Fibroblast of villous mesenchyme (primary cell): ENCODE measurements at regions not wholly inside any gene's neighbourhood (a gene's known extent, or its start where the extent isn't known, plus 50 kb on each side); places are given as distances from the start of the nearest gene placed in this dataset.

Source experiments
- DNase-seq: peaks from one replicate; pipeline ENCODE4 v3.0.0-alpha.2; 2010; ENCODE audit warnings: low read depth
- H3K4me3 ChIP-seq: 2 replicates; pipeline ENCODE4 v1.5.1; 2011; ENCODE audit warnings: low read depth, mild to moderate bottlenecking, low read length
- TF ChIP-seq, protein P1 (sequence below): IDR thresholded peaks from 2 replicates; pipeline ENCODE4 v1.5.1; 2012; ENCODE audit warnings: low read depth, mild to moderate bottlenecking, low read length; ENCODE audit not compliant: insufficient read depth

GRCh38 chr17:14922411-14922810 lies 342.7 kb downstream of the PMP22 start:
- H3K4me3 ChIP-seq = no peak overlapping the region
- no peak for DNase-seq
- TF ChIP-seq, protein P1, sequence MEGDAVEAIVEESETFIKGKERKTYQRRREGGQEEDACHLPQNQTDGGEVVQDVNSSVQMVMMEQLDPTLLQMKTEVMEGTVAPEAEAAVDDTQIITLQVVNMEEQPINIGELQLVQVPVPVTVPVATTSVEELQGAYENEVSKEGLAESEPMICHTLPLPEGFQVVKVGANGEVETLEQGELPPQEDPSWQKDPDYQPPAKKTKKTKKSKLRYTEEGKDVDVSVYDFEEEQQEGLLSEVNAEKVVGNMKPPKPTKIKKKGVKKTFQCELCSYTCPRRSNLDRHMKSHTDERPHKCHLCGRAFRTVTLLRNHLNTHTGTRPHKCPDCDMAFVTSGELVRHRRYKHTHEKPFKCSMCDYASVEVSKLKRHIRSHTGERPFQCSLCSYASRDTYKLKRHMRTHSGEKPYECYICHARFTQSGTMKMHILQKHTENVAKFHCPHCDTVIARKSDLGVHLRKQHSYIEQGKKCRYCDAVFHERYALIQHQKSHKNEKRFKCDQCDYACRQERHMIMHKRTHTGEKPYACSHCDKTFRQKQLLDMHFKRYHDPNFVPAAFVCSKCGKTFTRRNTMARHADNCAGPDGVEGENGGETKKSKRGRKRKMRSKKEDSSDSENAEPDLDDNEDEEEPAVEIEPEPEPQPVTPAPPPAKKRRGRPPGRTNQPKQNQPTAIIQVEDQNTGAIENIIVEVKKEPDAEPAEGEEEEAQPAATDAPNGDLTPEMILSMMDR = no peak

DNA sequence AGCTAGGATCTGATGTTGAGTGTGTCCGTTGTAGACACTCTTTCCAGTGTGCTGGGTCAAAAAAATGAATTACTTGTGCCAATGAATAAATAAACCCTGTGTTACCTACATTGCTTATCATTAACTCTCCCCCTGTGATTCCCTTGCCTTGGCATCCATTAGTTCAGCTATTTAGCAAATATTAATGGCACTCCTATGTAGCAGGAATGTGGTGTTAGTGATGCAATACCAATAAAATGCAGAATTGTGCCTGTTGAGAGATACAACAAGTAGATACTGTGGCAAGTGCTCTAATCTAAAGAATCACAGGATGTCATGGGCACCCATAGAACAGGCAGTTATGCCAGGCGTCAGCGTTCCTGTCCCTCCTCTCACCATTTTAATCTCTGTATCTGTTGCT lies 343.2 kb downstream of the PMP22 start:
- no peak overlapping the region for H3K4me3 ChIP-seq
- DNase-seq = no peak
- TF ChIP-seq, protein P1 = no peak

GRCh38 chr17:14919631-14920213 lies 345.4 kb downstream of the PMP22 start:
- DNase-seq = peak; percentile 3
- TF ChIP-seq, protein P1 = no peak
- no peak overlapping the region for H3K4me3 ChIP-seq

DNA sequence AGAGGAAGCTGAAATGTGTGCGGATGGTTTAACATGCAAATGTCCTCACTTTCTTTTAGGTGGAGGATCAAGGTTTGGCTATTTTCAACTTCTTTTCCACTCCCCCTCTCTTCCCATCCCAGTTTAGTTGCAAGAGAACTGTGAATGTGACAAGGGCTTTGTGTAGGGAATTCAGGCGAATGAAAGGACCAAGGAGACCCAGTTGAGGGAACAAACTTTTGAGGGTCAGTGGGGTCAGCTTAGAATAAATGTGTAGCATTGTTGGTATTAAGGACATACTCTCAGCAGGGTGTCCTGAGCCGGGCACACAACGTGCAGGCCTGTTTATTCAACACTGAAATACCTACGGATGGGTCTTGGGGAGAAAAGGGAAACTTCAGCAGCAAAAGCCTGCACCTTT lies 346.0 kb downstream of the PMP22 start:
- no peak for DNase-seq
- H3K4me3 ChIP-seq = no peak overlapping the region
- TF ChIP-seq, protein P1 = no peak

- peak; percentile 53 for DNase-seq
- no peak overlapping the region for H3K4me3 ChIP-seq
- TF ChIP-seq, protein P1 = no peak
Observed at GRCh38 chr17:14918540-14918939, 346.6 kb downstream of the PMP22 start.

DNA sequence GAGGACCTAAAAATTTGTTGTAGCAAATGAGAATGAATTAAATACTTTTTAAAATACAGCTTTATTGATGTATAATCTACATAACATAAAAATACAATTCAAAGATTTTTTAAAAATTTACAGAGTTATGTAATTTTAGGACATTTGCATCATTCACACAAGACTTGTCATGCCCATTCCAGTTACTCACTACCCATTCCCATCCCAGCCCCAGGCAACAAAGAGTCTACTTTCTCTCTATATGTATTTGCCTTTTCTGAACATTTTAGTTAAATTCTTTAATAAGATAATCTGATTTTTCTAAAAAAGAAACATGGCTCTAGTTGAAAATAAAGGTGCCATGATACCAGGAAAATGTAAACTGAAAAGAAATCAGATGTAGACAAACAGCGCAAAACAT lies 354.2 kb downstream of the PMP22 start:
- TF ChIP-seq, protein P1 = no peak
- H3K4me3 ChIP-seq = no peak overlapping the region
- no peak for DNase-seq

GRCh38 chr17:14904386-14904785 lies 360.7 kb downstream of the PMP22 start:
- TF ChIP-seq, protein P1 = no peak
- DNase-seq = no peak
- H3K4me3 ChIP-seq = no peak overlapping the region
